ENCODE measurements at regions not wholly inside any gene's neighbourhood (a gene's known extent, or its start where the extent isn't known, plus 50 kb on each side); places are given as distances from the start of the nearest gene placed in this dataset.

DNA sequence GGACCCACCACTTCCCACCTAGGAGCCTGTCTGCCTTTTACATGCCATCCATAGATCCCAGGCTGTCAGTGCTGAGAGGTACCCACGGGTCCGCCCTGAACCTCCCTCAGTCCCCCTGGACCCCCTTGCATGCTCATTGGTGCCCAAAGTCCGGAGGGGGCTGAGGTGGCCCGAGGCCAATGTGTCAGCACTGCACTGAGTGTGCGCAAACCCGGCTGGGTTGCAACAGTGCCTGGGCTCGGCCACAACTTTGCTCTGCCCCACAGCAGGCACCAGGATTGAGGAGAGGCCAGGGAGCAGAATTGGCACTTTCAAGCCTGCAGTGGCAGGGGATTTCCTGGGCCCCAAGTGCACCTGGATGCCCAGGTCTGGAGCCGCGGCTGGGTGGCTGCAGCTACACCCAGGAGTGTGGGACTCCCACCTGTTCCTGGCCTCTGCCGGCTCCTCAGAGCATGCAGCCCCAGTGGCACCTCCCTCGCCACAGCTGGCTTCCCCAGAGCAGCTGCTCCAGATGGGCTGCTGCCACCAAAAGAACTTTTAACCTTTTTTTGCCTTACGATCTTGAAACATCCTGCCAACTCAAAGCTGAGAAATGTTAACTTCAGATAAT, 837.0 kb downstream of the SLITRK6 start:
- Histone ChIP-seq H2BK20ac (ENCODE audit: low read depth, low read length) (no peak overlapping the region), H3K4me3 (ENCODE audit: insufficient read depth, low read depth, low read length) (no peak overlapping the region), H2AK5ac (ENCODE audit: low read depth, low read length) (no peak overlapping the region), H3K4me1 (ENCODE audit: control insufficient read depth, insufficient read depth, low read length) (no peaks in the 10 kb centered on the region), H3K79me1 (ENCODE audit: low read depth in 1 of 2, low read length in 2 of 2) (no peaks in the 10 kb centered on the region), H3K23ac (ENCODE audit: low read depth, low read length) (no peak overlapping the region), H4K20me1 (ENCODE audit: insufficient read depth, low read length) (no peaks in the 10 kb centered on the region), H3K27me3 (ENCODE audit: control insufficient read depth, insufficient read depth, low read length) (no peaks in the 10 kb centered on the region), H2AFZ (replicated peaks; ENCODE audit: low read length, poor library complexity) (no peak overlapping the region), H3K4ac (ENCODE audit: low read depth, low read length) (no peak overlapping the region), H4K91ac (ENCODE audit: insufficient read depth, low read depth, low read length) (no peak overlapping the region), H3K56ac (ENCODE audit: extremely low read depth, insufficient read depth, low read length) (no peak overlapping the region), H2BK120ac (ENCODE audit: low read depth, low read length) (no peak overlapping the region), H3K14ac (replicated peaks; ENCODE audit: low read depth, low read length) (no peak overlapping the region), H3K36me3 (ENCODE audit: control insufficient read depth, insufficient read depth, low read length) (no peaks in the 10 kb centered on the region), H3K18ac (ENCODE audit: low read depth, low read length) (no peak overlapping the region), H3K4me2 (ENCODE audit: low read depth, low read length) (no peak overlapping the region), H4K8ac (ENCODE audit: low read depth in 2 of 2, low read length in 2 of 2) (no peak overlapping the region), H2BK15ac (ENCODE audit: low read depth, low read length) (no peak overlapping the region), H3K9me3 (ENCODE audit: control insufficient read depth, insufficient read depth, low read length) (no peaks in the 10 kb centered on the region), H2BK5ac (ENCODE audit: low read depth, low read length, poor library complexity, severe bottlenecking) (no peak overlapping the region), H3K9ac (ENCODE audit: low read depth, low read length) (no peak overlapping the region), H3K9me1 (ENCODE audit: insufficient read depth, low read length) (no peaks in the 10 kb centered on the region), H2AK9ac (replicated peaks; ENCODE audit: low read depth, low read length, poor library complexity) (no peak overlapping the region), H4K5ac (ENCODE audit: low read depth, low read length) (no peak overlapping the region), H3K27ac (ENCODE audit: insufficient read depth, low read length) (no peak overlapping the region)
- ChIA-PET POLR2A (ENCODE audit: unreplicated experiment) (no interaction called here), CTCF (no interaction called here)
- no TSS peak for BruUV-seq (replicated peaks)
- no peak for TF ChIP-seq RFX5 (IDR thresholded peaks at IDR 0.05; ENCODE audit: low read depth, low read length)
- TF ChIP-seq CEBPB (IDR thresholded peaks at IDR 0.05; ENCODE audit: low read depth, low read length), result no peak
- TF ChIP-seq FOS (IDR thresholded peaks at IDR 0.05; ENCODE audit: low read depth, low read length), result no peak
- TF ChIP-seq MAZ (IDR thresholded peaks at IDR 0.05; ENCODE audit: borderline replicate concordance, low read depth, low read length), result no peak
- TF ChIP-seq CHD1 (IDR thresholded peaks at IDR 0.05; ENCODE audit: low read depth, low read length), result no peak
- TF ChIP-seq, protein P1, sequence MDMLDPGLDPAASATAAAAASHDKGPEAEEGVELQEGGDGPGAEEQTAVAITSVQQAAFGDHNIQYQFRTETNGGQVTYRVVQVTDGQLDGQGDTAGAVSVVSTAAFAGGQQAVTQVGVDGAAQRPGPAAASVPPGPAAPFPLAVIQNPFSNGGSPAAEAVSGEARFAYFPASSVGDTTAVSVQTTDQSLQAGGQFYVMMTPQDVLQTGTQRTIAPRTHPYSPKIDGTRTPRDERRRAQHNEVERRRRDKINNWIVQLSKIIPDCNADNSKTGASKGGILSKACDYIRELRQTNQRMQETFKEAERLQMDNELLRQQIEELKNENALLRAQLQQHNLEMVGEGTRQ (IDR thresholded peaks at IDR 0.05; ENCODE audit: low read depth, low read length), result no peak
- TF ChIP-seq BHLHE40 (IDR thresholded peaks at IDR 0.05; ENCODE audit: low read depth, low read length), result no peak
- no peak for TF ChIP-seq ELK1 (IDR thresholded peaks at IDR 0.05; ENCODE audit: borderline replicate concordance, low read depth, low read length)
- TF ChIP-seq SMC3 (IDR thresholded peaks at IDR 0.05; ENCODE audit: low read depth, low read length), result no peak
- no peak for TF ChIP-seq NFE2L2 (IDR thresholded peaks at IDR 0.05; ENCODE audit: low read depth, low read length)
- no peak for TF ChIP-seq CTCF (conservative IDR thresholded peaks at IDR 0.05; ENCODE audit: low read depth, low read length)
- ATAC-seq (ENCODE audit: low read depth) (no peak), DNase-seq (no peak)
- in situ Hi-C loops (cut with MboI; ENCODE audit: low sequenced_read_pairs), result no loop called here
- dilution Hi-C loops (cut with HindIII; ENCODE audit: low sequenced_read_pairs, unreplicated experiment), result no loop called here
- intact Hi-C loops (cut with micrococcal nuclease), result no loop called here
- WGBS, 2 experiments (ENCODE audit: extremely low coverage in 2 of 2, insufficient read length in 1 of 2), result 75% methylated on average over 8 of the region's 12 CpGs; no CpG with 5 or more reads in 1 of the 2 experiments

Measured in IMR-90 (cell line).